Activated naive CD4-positive, alpha-beta T cell treated with Interleukin-2 at 50 U/mL for 16 hours (primary cell): ENCODE measurements at regions not wholly inside any gene's neighbourhood (a gene's known extent, or its start where the extent isn't known, plus 50 kb on each side); places are given as distances from the start of the nearest gene placed in this dataset.

Experiments
- DNase-seq: peaks from one replicate; pipeline ENCODE4 v3.0.0-alpha.2; 2020

GRCh38 chr11:15779518-15779917, 576.8 kb downstream of the SOX6 start:
- no peak for DNase-seq

- DNase-seq = no peak
Observed at GRCh38 chr11:15780382-15780781, 576.0 kb downstream of the SOX6 start.

GRCh38 chr11:15780837-15781236, 575.5 kb downstream of the SOX6 start:
- DNase-seq = no peak

GRCh38 chr11:15783619-15784018, 572.7 kb downstream of the SOX6 start:
- DNase-seq = no peak

- no peak for DNase-seq
Observed at GRCh38 chr11:15793043-15793996, 563.0 kb downstream of the SOX6 start.

GRCh38 chr11:15794361-15795150, 561.8 kb downstream of the SOX6 start:
- no peak for DNase-seq

GRCh38 chr11:15795378-15795777, 561.0 kb downstream of the SOX6 start:
- DNase-seq = no peak

- no peak for DNase-seq
Observed at GRCh38 chr11:15800111-15800800, 556.1 kb downstream of the SOX6 start.

GRCh38 chr11:15801126-15801525, 555.2 kb downstream of the SOX6 start:
- DNase-seq = no peak

- DNase-seq = no peak
Observed at GRCh38 chr11:15801616-15802015, 554.7 kb downstream of the SOX6 start.

- DNase-seq = no peak
Observed at GRCh38 chr11:15805726-15806125, 550.6 kb downstream of the SOX6 start.

- DNase-seq = no peak
Observed at GRCh38 chr11:15806217-15806616, 550.1 kb downstream of the SOX6 start.

- no peak for DNase-seq
Observed at GRCh38 chr11:15807827-15808226, 548.5 kb downstream of the SOX6 start.

- no peak for DNase-seq
Observed at GRCh38 chr11:15810082-15810481, 546.3 kb downstream of the SOX6 start.

GRCh38 chr11:15810525-15810924, 545.8 kb downstream of the SOX6 start:
- DNase-seq = no peak

- DNase-seq = no peak
Observed at GRCh38 chr11:15815246-15816195, 540.8 kb downstream of the SOX6 start.

- DNase-seq = no peak
Observed at GRCh38 chr11:15816260-15816871, 540.0 kb downstream of the SOX6 start.

- DNase-seq = no peak
Observed at GRCh38 chr11:15817001-15817400, 539.3 kb downstream of the SOX6 start.

- no peak for DNase-seq
Observed at GRCh38 chr11:15818132-15818842, 538.1 kb downstream of the SOX6 start.

GRCh38 chr11:15819679-15820286, 536.6 kb downstream of the SOX6 start:
- DNase-seq = peak; percentile 19

- no peak for DNase-seq
Observed at GRCh38 chr11:15821451-15821850, 534.9 kb downstream of the SOX6 start.
